Suprapubic skin (tissue), 3 donors: ENCODE measurements at regions not wholly inside any gene's neighbourhood (a gene's known extent, or its start where the extent isn't known, plus 50 kb on each side); places are given as distances from the start of the nearest gene placed in this dataset.

Source experiments
- POLR2A ChIP-seq, 2 donors: fragments of 450-650 bp; IDR thresholded peaks; one replicate each; pipeline ENCODE4 v1.6.1; 2017; ENCODE audit warnings: antibody characterized with exemption in 2 of 2, mild to moderate bottlenecking in 2 of 2, moderate library complexity in 2 of 2
- TF ChIP-seq, protein P1 (sequence below), 2 donors: fragments of 200-600 bp in 1 of 2; fragments of 450-650 bp in 1 of 2; sonication (generic) in 1 of 2; IDR thresholded peaks; one replicate each; pipeline ENCODE4 v1.5.1; 2016 to 2019; ENCODE audit warnings: antibody characterized with exemption in 2 of 2, mild to moderate bottlenecking in 1 of 2, moderate library complexity in 1 of 2

DNA sequence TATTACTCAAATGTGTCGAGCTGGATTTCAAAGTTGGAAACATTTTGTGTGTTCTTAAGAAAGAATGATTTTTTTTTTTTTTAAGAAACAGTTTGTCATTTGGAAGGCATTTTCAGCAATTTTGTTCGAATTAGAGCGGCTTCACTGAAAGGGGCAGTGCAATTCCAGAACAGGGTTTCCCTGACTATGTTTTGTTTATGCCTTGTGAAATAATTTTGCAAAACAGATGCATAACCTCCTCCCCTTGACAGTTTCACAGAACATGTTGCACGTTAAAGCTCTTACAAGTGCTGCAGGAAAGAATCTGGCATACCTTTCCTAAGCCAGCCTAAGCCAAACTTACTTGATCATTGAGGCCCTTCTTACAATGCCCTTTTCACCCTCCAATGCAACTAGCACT is 216.0 kb upstream of the SSTR4 start:
- TF ChIP-seq, protein P1, sequence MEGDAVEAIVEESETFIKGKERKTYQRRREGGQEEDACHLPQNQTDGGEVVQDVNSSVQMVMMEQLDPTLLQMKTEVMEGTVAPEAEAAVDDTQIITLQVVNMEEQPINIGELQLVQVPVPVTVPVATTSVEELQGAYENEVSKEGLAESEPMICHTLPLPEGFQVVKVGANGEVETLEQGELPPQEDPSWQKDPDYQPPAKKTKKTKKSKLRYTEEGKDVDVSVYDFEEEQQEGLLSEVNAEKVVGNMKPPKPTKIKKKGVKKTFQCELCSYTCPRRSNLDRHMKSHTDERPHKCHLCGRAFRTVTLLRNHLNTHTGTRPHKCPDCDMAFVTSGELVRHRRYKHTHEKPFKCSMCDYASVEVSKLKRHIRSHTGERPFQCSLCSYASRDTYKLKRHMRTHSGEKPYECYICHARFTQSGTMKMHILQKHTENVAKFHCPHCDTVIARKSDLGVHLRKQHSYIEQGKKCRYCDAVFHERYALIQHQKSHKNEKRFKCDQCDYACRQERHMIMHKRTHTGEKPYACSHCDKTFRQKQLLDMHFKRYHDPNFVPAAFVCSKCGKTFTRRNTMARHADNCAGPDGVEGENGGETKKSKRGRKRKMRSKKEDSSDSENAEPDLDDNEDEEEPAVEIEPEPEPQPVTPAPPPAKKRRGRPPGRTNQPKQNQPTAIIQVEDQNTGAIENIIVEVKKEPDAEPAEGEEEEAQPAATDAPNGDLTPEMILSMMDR (IDR thresholded peaks at IDR 0.05): no peak
- no peak for TF ChIP-seq POLR2A (IDR thresholded peaks at IDR 0.05)
